OCI-LY3 (cell line): ENCODE measurements at regions not wholly inside any gene's neighbourhood (a gene's known extent, or its start where the extent isn't known, plus 50 kb on each side); places are given as distances from the start of the nearest gene placed in this dataset.

Experiments
- EZH2phosphoT487 ChIP-seq: fragments of 200-600 bp; shearing (Covaris generic); IDR thresholded peaks from 2 replicates; pipeline ENCODE4 v1.6.1; 2018; ENCODE audit warnings: antibody characterized with exemption, mixed run types, low read depth
- TF ChIP-seq, protein P1 (sequence below): fragments of 200-600, 300-600 bp; sonication (generic); IDR thresholded peaks from 2 replicates; pipeline ENCODE4 v1.5.1; 2014; ENCODE audit warnings: antibody characterized with exemption, low read length, low read depth

DNA sequence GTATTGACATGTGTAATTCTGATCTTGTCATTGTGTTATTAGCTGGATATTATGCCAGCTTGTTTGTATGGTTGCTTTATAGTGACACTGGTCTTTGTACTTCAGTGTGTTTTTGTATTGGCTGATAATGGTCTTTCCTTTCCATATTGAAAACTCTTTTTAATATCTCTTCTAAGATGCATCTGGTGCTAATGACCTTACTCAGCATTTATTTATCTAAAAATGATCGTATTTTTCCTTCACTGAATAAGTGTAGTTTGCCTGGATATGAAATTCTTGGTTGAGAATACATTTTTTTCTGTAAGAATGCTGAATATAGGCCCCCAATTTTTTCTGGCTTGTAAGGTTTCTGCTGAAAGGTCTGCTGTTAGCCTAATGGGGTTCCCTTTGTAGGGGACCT, 465.5 kb upstream of the TMPRSS15 start:
- TF ChIP-seq EZH2phosphoT487: no peak
- TF ChIP-seq, protein P1, sequence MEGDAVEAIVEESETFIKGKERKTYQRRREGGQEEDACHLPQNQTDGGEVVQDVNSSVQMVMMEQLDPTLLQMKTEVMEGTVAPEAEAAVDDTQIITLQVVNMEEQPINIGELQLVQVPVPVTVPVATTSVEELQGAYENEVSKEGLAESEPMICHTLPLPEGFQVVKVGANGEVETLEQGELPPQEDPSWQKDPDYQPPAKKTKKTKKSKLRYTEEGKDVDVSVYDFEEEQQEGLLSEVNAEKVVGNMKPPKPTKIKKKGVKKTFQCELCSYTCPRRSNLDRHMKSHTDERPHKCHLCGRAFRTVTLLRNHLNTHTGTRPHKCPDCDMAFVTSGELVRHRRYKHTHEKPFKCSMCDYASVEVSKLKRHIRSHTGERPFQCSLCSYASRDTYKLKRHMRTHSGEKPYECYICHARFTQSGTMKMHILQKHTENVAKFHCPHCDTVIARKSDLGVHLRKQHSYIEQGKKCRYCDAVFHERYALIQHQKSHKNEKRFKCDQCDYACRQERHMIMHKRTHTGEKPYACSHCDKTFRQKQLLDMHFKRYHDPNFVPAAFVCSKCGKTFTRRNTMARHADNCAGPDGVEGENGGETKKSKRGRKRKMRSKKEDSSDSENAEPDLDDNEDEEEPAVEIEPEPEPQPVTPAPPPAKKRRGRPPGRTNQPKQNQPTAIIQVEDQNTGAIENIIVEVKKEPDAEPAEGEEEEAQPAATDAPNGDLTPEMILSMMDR: no peak
